ENCODE measurements at regions not wholly inside any gene's neighbourhood (a gene's known extent, or its start where the extent isn't known, plus 50 kb on each side); places are given as distances from the start of the nearest gene placed in this dataset.

- ChIA-PET POLR2A (no interaction called here), CTCF (no interaction called here)
- DNase-seq (ENCODE audit: extremely low spot score): no peak
- TF ChIP-seq FOXK2 (IDR thresholded peaks at IDR 0.05) (no peak), FOXM1 (IDR thresholded peaks at IDR 0.05; ENCODE audit: borderline replicate concordance) (no peak), BHLHE40 (IDR thresholded peaks at IDR 0.05; ENCODE audit: borderline replicate concordance) (no peak), TARDBP (IDR thresholded peaks at IDR 0.05) (no peak), ARNT (IDR thresholded peaks at IDR 0.05) (no peak), SUZ12 (IDR thresholded peaks at IDR 0.05) (no peak), PKNOX1 (IDR thresholded peaks at IDR 0.05) (no peak), NFRKB (IDR thresholded peaks at IDR 0.05) (no peak), HDGF (IDR thresholded peaks at IDR 0.05; ENCODE audit: borderline replicate concordance) (no peak), ZNF384 (IDR thresholded peaks at IDR 0.05) (no peak), CTBP1 (IDR thresholded peaks at IDR 0.05; ENCODE audit: borderline replicate concordance) (no peak), SP1 (IDR thresholded peaks at IDR 0.05) (no peak), ELF4 (IDR thresholded peaks at IDR 0.05) (no peak), FOXA1 (IDR thresholded peaks at IDR 0.05) (no peak)
These were observed 255.2 kb downstream of the ACKR3 start for GRCh38 chr2:236824836-236825235.

GRCh38 chr2:236825989-236826510 lies 256.4 kb downstream of the ACKR3 start:
- no peak for DNase-seq (ENCODE audit: extremely low spot score)
- no peak for TF ChIP-seq CTBP1 (IDR thresholded peaks at IDR 0.05; ENCODE audit: borderline replicate concordance)
- TF ChIP-seq FOXA1 (IDR thresholded peaks at IDR 0.05): no peak
- no peak for TF ChIP-seq HDGF (IDR thresholded peaks at IDR 0.05; ENCODE audit: borderline replicate concordance)
- no peak for TF ChIP-seq FOXM1 (IDR thresholded peaks at IDR 0.05; ENCODE audit: borderline replicate concordance)
- no peak for TF ChIP-seq ELF4 (IDR thresholded peaks at IDR 0.05)
- no peak for TF ChIP-seq PKNOX1 (IDR thresholded peaks at IDR 0.05)
- no peak for TF ChIP-seq TARDBP (IDR thresholded peaks at IDR 0.05)
- TF ChIP-seq SUZ12 (IDR thresholded peaks at IDR 0.05): no peak
- no peak for TF ChIP-seq L3MBTL2 (conservative IDR thresholded peaks at IDR 0.05)
- no peak for TF ChIP-seq ARNT (IDR thresholded peaks at IDR 0.05)
- no peak for TF ChIP-seq SP1 (IDR thresholded peaks at IDR 0.05)
- TF ChIP-seq ZNF384 (IDR thresholded peaks at IDR 0.05): no peak
- TF ChIP-seq NFRKB (IDR thresholded peaks at IDR 0.05): no peak
- no peak for TF ChIP-seq FOXK2 (IDR thresholded peaks at IDR 0.05)
- no peak for TF ChIP-seq LEF1 (IDR thresholded peaks at IDR 0.05; ENCODE audit: borderline replicate concordance)
- CTCF ChIA-PET: no interaction called here
- POLR2A ChIA-PET: no interaction called here

- POLR2A ChIA-PET: no interaction called here
- CTCF ChIA-PET: no interaction called here
- TF ChIP-seq BHLHE40 (IDR thresholded peaks at IDR 0.05; ENCODE audit: borderline replicate concordance) (no peak), SUZ12 (IDR thresholded peaks at IDR 0.05) (no peak), SP1 (IDR thresholded peaks at IDR 0.05) (no peak), CTBP1 (IDR thresholded peaks at IDR 0.05; ENCODE audit: borderline replicate concordance) (no peak), ARNT (IDR thresholded peaks at IDR 0.05) (no peak), NFRKB (IDR thresholded peaks at IDR 0.05) (no peak), FOXA1 (IDR thresholded peaks at IDR 0.05) (no peak), ZNF384 (IDR thresholded peaks at IDR 0.05) (no peak), HDGF (IDR thresholded peaks at IDR 0.05; ENCODE audit: borderline replicate concordance) (no peak), LEF1 (IDR thresholded peaks at IDR 0.05; ENCODE audit: borderline replicate concordance) (no peak), TARDBP (IDR thresholded peaks at IDR 0.05) (no peak), FOXM1 (IDR thresholded peaks at IDR 0.05; ENCODE audit: borderline replicate concordance) (no peak), PKNOX1 (IDR thresholded peaks at IDR 0.05) (no peak), FOXK2 (IDR thresholded peaks at IDR 0.05) (no peak)
- no peak for DNase-seq (ENCODE audit: extremely low spot score)
These were observed 257.1 kb downstream of the ACKR3 start for GRCh38 chr2:236826606-236827156.

- DNase-seq (ENCODE audit: extremely low spot score): no peak
- ChIA-PET POLR2A (no interaction called here), CTCF (no interaction called here)
- TF ChIP-seq BHLHE40 (IDR thresholded peaks at IDR 0.05; ENCODE audit: borderline replicate concordance) (no peak), SP1 (IDR thresholded peaks at IDR 0.05) (no peak), ZNF384 (IDR thresholded peaks at IDR 0.05) (no peak), TARDBP (IDR thresholded peaks at IDR 0.05) (no peak), FOXA1 (IDR thresholded peaks at IDR 0.05) (no peak), LEF1 (IDR thresholded peaks at IDR 0.05; ENCODE audit: borderline replicate concordance) (no peak), NFRKB (IDR thresholded peaks at IDR 0.05) (no peak), ARNT (IDR thresholded peaks at IDR 0.05) (no peak), ELF4 (IDR thresholded peaks at IDR 0.05) (no peak), SUZ12 (IDR thresholded peaks at IDR 0.05) (no peak), HDGF (IDR thresholded peaks at IDR 0.05; ENCODE audit: borderline replicate concordance) (no peak), PKNOX1 (IDR thresholded peaks at IDR 0.05) (no peak)
These were observed 257.7 kb upstream of the COPS8 start for GRCh38 chr2:236827997-236828396.

- CTCF ChIA-PET: no interaction called here
These were observed 256.9 kb upstream of the COPS8 start for GRCh38 chr2:236828820-236829219.

More at GRCh38 chr2:236828820-236829219, 256.9 kb upstream of the COPS8 start:
- POLR2A ChIA-PET: no interaction called here
- no peak for DNase-seq (ENCODE audit: extremely low spot score)
- TF ChIP-seq ARNT (IDR thresholded peaks at IDR 0.05): no peak
- TF ChIP-seq FOXK2 (IDR thresholded peaks at IDR 0.05): no peak
- TF ChIP-seq CTBP1 (IDR thresholded peaks at IDR 0.05; ENCODE audit: borderline replicate concordance): no peak
- no peak for TF ChIP-seq FOXM1 (IDR thresholded peaks at IDR 0.05; ENCODE audit: borderline replicate concordance)
- TF ChIP-seq TARDBP (IDR thresholded peaks at IDR 0.05): no peak
- TF ChIP-seq BHLHE40 (IDR thresholded peaks at IDR 0.05; ENCODE audit: borderline replicate concordance): no peak
- no peak for TF ChIP-seq L3MBTL2 (conservative IDR thresholded peaks at IDR 0.05)
- TF ChIP-seq ELF4 (IDR thresholded peaks at IDR 0.05): no peak

Measured in HEK293T (cell line).